ENCODE measurements at regions not wholly inside any gene's neighbourhood (a gene's known extent, or its start where the extent isn't known, plus 50 kb on each side); places are given as distances from the start of the nearest gene placed in this dataset.

- H3K27ac ChIP-seq = no peak overlapping the region
- no peak for DNase-seq
These were observed 226.1 kb downstream of the XPNPEP1 start for GRCh38 chr10:109696981-109697775.

GRCh38 chr10:109696462-109696861, 226.8 kb downstream of the XPNPEP1 start:
- Histone ChIP-seq H3K9me3 (no peaks in the 10 kb centered on the region), H3K4me1 (ENCODE audit: insufficient read depth) (no peaks in the 10 kb centered on the region), H3K27me3 (no peaks in the 10 kb centered on the region), H3K36me3 (no peaks in the 10 kb centered on the region), H3K27ac (no peak overlapping the region), H3K4me3 (no peak overlapping the region)
- no peak for DNase-seq
- TF ChIP-seq CTCF (IDR thresholded peaks at IDR 0.05) = no peak
- intact Hi-C loops (cut with DNase I) = no loop called here
- WGBS, 3 donors = 94 to 98% (median 96%) methylated on average over 2 of the region's 2 CpGs

More at GRCh38 chr10:109696981-109697775, 226.1 kb downstream of the XPNPEP1 start:
- H3K36me3 ChIP-seq = no peaks in the 10 kb centered on the region
- intact Hi-C loops (cut with DNase I) = no loop called here
- 91 to 94% (median 92%) methylated on average over 5 of the region's 5 CpGs for WGBS, 3 donors
- H3K4me1 ChIP-seq (ENCODE audit: insufficient read depth) = no peaks in the 10 kb centered on the region
- no peak for TF ChIP-seq POLR2A (IDR thresholded peaks at IDR 0.05)
- TF ChIP-seq EP300 (IDR thresholded peaks at IDR 0.05) = no peak
- H3K4me3 ChIP-seq = no peak overlapping the region
- no peaks in the 10 kb centered on the region for H3K9me3 ChIP-seq
- no peaks in the 10 kb centered on the region for H3K27me3 ChIP-seq

GRCh38 chr10:109695988-109696387, 227.3 kb downstream of the XPNPEP1 start:
- Histone ChIP-seq H3K27ac (no peak overlapping the region), H3K9me3 (no peaks in the 10 kb centered on the region), H3K4me1 (ENCODE audit: insufficient read depth) (no peaks in the 10 kb centered on the region), H3K36me3 (no peaks in the 10 kb centered on the region), H3K27me3 (no peaks in the 10 kb centered on the region), H3K4me3 (no peak overlapping the region)
- intact Hi-C loops (cut with DNase I) = no loop called here
- TF ChIP-seq POLR2A (IDR thresholded peaks at IDR 0.05) (no peak), CTCF (IDR thresholded peaks at IDR 0.05) (no peak), EP300 (IDR thresholded peaks at IDR 0.05) (no peak)
- no peak for DNase-seq

- DNase-seq = no peak
- H3K27ac ChIP-seq = no peak overlapping the region
- no peak for TF ChIP-seq EP300 (IDR thresholded peaks at IDR 0.05)
- TF ChIP-seq CTCF (IDR thresholded peaks at IDR 0.05) = no peak
- no peak for TF ChIP-seq POLR2A (IDR thresholded peaks at IDR 0.05)
- WGBS, 3 donors = 0 to 11% (median 2%) methylated on average over 1 of the region's 1 CpG
- H3K36me3 ChIP-seq = no peaks in the 10 kb centered on the region
- no peaks in the 10 kb centered on the region for H3K27me3 ChIP-seq
- no peaks in the 10 kb centered on the region for H3K9me3 ChIP-seq
- intact Hi-C loops (cut with DNase I) = no loop called here
- H3K4me1 ChIP-seq (ENCODE audit: insufficient read depth) = no peaks in the 10 kb centered on the region
- no peak overlapping the region for H3K4me3 ChIP-seq
These were observed 233.5 kb downstream of the XPNPEP1 start for GRCh38 chr10:109689785-109690184.

GRCh38 chr10:109679478-109679877, 243.8 kb downstream of the XPNPEP1 start:
- DNase-seq = no peak
- Histone ChIP-seq H3K36me3 (no peaks in the 10 kb centered on the region), H3K27ac (no peak overlapping the region), H3K4me1 (ENCODE audit: insufficient read depth) (no peaks in the 10 kb centered on the region), H3K4me3 (no peak overlapping the region), H3K9me3 (no peaks in the 10 kb centered on the region), H3K27me3 (no peaks in the 10 kb centered on the region)
- TF ChIP-seq EP300 (IDR thresholded peaks at IDR 0.05) (no peak), POLR2A (IDR thresholded peaks at IDR 0.05) (no peak), CTCF (IDR thresholded peaks at IDR 0.05) (no peak)
- intact Hi-C loops (cut with DNase I) = no loop called here

All from ovary (tissue), 7 donors.